SJCRH30 (cell line): ENCODE measurements at regions not wholly inside any gene's neighbourhood (a gene's known extent, or its start where the extent isn't known, plus 50 kb on each side); places are given as distances from the start of the nearest gene placed in this dataset.

Experiments used
- DNase-seq, 2 experiments: peaks; one replicate each; pipeline ENCODE4 v3.0.0-alpha.2; 2015 to 2020
- H3K27ac ChIP-seq: fragments of 250-450 bp; sonication (Bioruptor Pico); 2 replicates; pipeline ENCODE4 v1.5.1; 2020; ENCODE audit warnings: mild to moderate bottlenecking, moderate library complexity
- H3K27me3 ChIP-seq: fragments of 250-450 bp; sonication (Bioruptor Pico); 2 replicates; pipeline ENCODE4 v1.5.1; 2020; ENCODE audit warnings: mild to moderate bottlenecking, moderate library complexity
- H3K36me3 ChIP-seq: fragments of 250-450 bp; sonication (Bioruptor Pico); 2 replicates; pipeline ENCODE4 v1.5.1; 2020; ENCODE audit warnings: mild to moderate bottlenecking, moderate library complexity
- H3K4me1 ChIP-seq: fragments of 250-450 bp; sonication (Bioruptor Pico); 2 replicates; pipeline ENCODE4 v1.5.1; 2020; ENCODE audit warnings: mild to moderate bottlenecking, moderate library complexity
- H3K4me3 ChIP-seq: fragments of 250-450 bp; sonication (Bioruptor Pico); 2 replicates; pipeline ENCODE4 v1.5.1; 2020; ENCODE audit warnings: mild to moderate bottlenecking, moderate library complexity
- H3K9me3 ChIP-seq: fragments of 250-450 bp; sonication (Bioruptor Pico); replicated peaks from 2 replicates; pipeline ENCODE4 v1.5.1; 2020; ENCODE audit warnings: mild to moderate bottlenecking, moderate library complexity

- H3K27me3 ChIP-seq, result peaks cover 8% of the 10 kb centered on the region; the same call in 1 of the 2 replicates
- no peaks in the 10 kb centered on the region for H3K4me1 ChIP-seq
- H3K36me3 ChIP-seq, result no peaks in the 10 kb centered on the region
- no peak overlapping the region for H3K4me3 ChIP-seq
- no peak overlapping the region for H3K27ac ChIP-seq
- H3K9me3 ChIP-seq, result no peaks in the 10 kb centered on the region
- DNase-seq, result no peak
Measured at GRCh38 chr5:51286046-51286445, 97.2 kb upstream of the ISL1 start.

DNA sequence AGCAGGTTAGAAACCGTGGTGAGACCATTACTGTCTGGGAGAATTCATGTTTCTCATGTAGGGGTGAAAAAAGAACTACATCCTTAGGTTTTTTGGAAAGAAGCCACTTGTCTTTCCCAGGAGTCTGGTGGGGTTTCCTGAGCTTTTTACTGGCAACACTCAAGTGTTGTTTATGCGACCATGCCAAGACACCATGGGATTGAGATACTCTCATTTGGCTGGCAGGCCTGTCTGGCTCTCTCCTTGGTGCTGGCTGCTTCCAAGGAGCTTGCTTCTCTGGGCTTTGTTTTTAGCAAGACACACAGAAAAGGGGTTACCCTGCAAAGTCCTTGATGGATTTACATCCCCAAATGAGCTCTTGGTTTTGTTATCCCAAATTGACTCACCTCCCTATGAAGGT is 80.9 kb upstream of the ISL1 start:
- Histone ChIP-seq H3K4me1 (no peaks in the 10 kb centered on the region), H3K9me3 (no peaks in the 10 kb centered on the region), H3K27me3 (no peaks in the 10 kb centered on the region; the same call in 1 of the 2 replicates), H3K4me3 (no peak overlapping the region), H3K36me3 (no peaks in the 10 kb centered on the region), H3K27ac (no peak overlapping the region)
- no peak for DNase-seq

GRCh38 chr5:51326844-51327243 is 56.4 kb upstream of the ISL1 start:
- H3K4me3 ChIP-seq, result no peak overlapping the region
- H3K4me1 ChIP-seq, result no peaks in the 10 kb centered on the region

More at GRCh38 chr5:51326844-51327243, 56.4 kb upstream of the ISL1 start:
- Histone ChIP-seq H3K36me3 (no peaks in the 10 kb centered on the region), H3K27ac (no peak overlapping the region), H3K9me3 (no peaks in the 10 kb centered on the region), H3K27me3 (no peaks in the 10 kb centered on the region)
- no peak for DNase-seq
